Vagina (tissue), 2 donors: ENCODE measurements at regions not wholly inside any gene's neighbourhood (a gene's known extent, or its start where the extent isn't known, plus 50 kb on each side); places are given as distances from the start of the nearest gene placed in this dataset.

Experiments used
- CTCF ChIP-seq, 3 experiments: fragments of 450-650 bp in 2 of 3; fragments of 200-600 bp in 1 of 3; sonication (generic) in 1 of 3; IDR thresholded peaks; one replicate each; pipeline ENCODE4 v1.5.1; 2017 to 2019; ENCODE audit warnings: antibody characterized with exemption in 3 of 3, mild to moderate bottlenecking in 2 of 3, moderate library complexity in 2 of 3
- POLR2A ChIP-seq, 2 donors: fragments of 450-650 bp; IDR thresholded peaks; one replicate each; pipeline ENCODE4 v1.6.1; 2017; ENCODE audit warnings: antibody characterized with exemption in 2 of 2, mild to moderate bottlenecking in 2 of 2, moderate library complexity in 2 of 2
- POLR2AphosphoS5 ChIP-seq, 2 donors: sonication (generic); formaldehyde crosslinking; IDR thresholded peaks; one replicate each; pipeline ENCODE4 v1.9.0; 2017; ENCODE audit warnings: antibody characterized with exemption in 2 of 2, mild to moderate bottlenecking in 2 of 2, low read depth in 1 of 2; ENCODE audit not compliant: insufficient read depth in 1 of 2

- TF ChIP-seq CTCF (IDR thresholded peaks at IDR 0.05) (no peak), POLR2AphosphoS5 (IDR thresholded peaks at IDR 0.05; ENCODE audit: insufficient read depth in 1 of 2, low read depth in 1 of 2) (no peak), POLR2A (IDR thresholded peaks at IDR 0.05) (no peak)
These were observed 170.5 kb downstream of the PTPRU start for GRCh38 chr1:29406814-29407213.
